Suppressor macrophage treated with lipopolysaccharide for 4 hours (primary cell): ENCODE measurements at regions not wholly inside any gene's neighbourhood (a gene's known extent, or its start where the extent isn't known, plus 50 kb on each side); places are given as distances from the start of the nearest gene placed in this dataset.
"Not testable (repeated sequence)": the region's sequence is repeated elsewhere in the genome, so short reads cannot be mapped to it uniquely, and the experiment has no call there.

Experiments
- DNase-seq: peaks from one replicate; pipeline ENCODE4 v3.0.0-alpha.2; 2020

DNA sequence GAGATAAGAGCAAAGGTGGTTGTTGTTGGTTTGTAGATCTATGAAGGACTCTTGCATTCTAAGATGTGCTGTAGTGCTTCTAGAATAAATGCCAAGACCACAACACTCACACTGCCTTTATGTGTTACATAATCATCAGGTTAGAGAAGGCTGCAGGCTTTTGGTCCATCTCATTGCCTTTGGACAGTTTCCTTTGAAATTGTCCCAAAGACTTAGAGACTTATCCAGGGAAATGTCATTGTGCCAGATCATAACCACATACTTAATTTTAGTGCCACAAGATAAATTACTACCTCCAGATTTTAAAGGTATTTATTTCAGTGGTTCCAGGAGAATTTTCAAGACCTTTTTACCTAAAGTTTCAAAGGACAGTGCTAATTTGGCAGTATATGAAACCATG lies 666.6 kb upstream of the CITED2 start:
- no peak for DNase-seq

DNA sequence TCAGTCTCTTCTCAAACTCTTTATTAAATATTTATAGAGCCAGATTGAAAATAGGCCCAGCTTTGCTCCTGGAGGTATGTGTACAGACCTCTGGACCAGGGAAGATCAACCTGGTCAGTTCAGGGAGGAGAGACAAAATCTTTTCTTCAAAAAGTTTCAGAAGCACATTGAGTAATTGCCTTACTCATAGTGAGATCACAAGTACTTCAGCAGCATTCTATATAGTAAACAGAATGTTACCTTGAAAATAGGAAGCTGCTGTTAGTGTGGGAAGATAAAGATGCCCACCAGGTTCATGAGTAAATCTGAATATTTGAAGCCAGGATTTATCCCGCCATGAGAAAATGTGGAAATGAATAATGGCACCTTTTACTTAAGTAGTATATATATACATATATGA lies 665.9 kb upstream of the CITED2 start:
- peak; percentile 31 for DNase-seq

DNA sequence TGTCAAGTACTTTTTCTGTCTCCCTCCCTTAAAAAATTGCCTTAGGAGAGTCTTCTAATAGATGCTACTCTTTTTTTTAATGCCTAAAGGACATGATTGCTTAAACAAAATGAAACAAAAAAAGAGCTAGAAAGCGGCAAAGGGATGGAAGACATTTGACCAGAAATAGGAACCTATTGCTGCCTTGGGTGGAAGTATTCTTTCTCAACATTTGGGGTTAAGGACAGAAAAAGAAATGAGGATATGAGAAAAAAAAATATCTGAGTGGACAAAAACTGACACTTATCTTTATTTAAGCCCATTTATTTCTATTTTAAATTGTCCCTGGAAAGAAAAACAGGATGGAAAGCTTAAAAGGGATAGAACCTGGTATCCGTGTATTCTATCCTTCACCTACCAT lies 664.9 kb upstream of the CITED2 start:
- DNase-seq = peak; percentile 76

DNA sequence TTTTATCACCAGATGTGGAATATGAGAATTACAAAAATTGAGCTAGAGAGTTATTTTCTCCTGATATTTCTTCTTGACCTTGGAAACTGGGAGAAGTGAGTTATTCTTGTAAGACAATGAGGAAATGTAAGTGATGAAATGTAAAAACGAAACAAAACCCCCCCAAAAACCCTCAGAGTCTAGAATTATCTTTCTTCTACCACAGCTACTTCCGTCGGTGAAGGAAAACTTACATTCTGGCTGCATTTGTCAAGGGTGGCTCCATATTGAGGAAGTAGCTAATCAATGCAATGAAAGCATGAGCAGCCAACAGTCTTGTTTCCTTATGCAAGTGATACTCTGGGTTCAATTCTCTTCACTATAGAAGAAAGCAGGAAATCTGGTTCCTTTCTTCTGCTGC lies 661.7 kb upstream of the CITED2 start:
- DNase-seq = peak; percentile 40

DNA sequence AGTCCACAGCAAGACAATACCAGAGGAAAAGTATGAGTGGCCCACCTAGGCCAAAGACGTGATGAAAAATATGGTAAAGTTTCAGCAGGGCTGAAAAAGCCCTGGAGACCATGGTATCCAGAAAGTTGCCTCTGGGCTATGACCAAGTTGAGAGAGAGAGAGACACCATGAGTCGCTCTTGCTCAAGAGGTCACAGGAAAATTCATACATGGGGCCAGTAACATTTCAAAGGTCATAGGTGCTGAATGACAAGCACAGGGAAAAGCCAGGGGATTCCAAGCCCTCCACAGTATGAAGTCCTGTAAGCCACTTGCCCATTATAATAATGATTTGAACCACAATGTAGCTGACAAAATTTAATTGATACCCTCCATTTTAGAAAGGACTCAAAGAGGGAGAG lies 657.7 kb upstream of the CITED2 start:
- DNase-seq = peak; percentile 70

DNA sequence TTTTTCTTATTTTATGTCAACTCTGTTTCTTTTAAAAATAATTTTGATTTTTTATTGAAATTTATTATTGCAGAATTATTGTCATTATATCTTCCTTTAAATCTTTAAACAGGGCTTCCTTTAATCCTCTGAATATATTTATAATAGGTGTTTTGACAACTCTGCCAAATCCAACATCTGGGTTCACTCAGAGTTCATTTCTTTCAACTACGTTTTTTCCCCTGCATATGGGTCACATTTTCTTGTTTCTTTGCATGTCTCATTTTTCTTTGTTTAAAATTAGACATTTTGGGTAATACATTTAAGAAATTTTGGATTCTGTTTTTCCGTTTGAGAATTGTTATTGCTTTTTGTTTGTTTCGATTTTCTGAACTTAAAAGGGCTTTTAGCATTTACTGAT lies 655.1 kb upstream of the CITED2 start:
- DNase-seq = no peak

DNA sequence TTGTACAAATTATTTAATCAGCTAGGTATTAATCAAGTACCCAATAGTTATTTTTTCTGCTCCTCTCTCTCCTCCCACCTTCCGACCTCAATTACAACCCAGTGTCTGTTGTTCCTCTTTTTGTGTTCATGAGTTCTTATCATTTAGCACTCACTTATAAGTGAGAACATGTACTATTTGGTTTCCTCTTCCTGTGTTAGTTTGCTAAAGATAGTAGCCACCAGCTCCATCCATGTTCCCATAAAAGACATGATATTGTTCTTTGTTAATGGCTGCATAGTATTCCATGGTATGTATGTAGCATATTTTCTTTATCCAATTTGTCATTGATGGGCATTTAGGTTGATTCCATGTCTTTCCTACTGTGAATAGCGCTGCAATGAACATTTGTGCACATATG lies 652.8 kb upstream of the CITED2 start:
- DNase-seq = no peak

DNA sequence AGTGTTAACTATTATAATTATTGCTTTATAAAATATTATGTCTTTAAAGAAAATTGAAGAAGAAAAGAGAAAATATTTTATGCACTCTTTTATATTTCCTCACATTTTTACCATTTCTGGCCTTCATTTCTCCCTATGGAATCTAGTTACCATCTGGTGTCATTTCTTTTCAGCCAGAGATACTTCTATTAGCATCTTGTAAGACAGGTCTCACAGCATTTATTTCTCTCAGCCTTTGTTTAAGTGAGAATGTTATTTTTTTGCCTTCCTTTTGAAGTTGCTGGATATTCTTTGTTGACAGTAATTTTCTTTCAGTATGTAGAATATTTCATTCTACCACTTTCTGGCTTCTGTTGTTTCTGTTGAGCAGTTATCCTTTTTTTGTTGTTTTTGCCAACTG lies 652.1 kb upstream of the CITED2 start:
- no peak for DNase-seq

DNA sequence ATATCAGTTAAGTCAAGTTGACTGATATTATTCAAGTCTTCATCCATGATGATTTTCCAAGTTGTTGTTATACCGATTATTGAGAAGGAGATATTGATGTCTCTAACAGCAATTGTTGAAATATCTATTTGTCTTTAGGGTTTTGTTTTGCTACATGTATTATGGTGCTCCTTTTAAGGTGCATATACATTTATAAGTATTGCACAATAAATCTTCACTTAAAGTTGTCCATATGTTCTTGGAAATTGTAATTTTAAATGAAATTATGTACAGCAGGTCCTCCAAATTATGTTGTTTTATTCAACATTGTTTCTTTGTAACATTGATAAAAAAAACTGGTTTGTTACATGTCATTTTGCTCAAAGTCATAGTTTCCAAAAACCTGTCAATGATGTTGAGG lies 650.7 kb upstream of the CITED2 start:
- no peak for DNase-seq

DNA sequence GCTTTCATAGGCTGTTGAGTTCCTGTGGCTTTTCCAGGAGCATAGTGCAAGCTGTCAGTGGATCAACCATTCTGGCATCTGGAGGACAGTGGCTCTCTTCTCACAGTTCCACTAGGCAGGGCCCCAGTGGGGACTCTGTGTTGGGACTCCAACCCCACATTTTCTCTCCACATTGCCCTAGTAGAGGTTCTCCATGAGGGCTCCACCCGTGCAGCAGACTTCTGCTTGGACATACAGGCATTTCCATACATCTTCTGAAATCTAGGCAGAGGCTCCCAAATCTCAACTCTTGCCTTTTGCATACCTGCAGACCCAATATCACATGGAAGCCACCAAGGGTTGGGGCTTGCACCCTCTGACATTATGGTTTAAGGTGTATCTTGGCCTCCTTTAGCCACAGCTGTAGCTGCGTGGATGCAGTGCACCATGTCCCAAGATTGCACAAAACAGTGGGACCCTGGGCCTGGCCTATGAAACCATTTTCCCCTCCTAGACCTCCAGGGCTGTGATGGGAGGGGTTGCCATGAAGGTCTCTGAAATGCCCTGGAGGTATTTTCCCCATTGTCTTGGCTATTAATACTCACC lies 645.9 kb upstream of the CITED2 start:
- no peak for DNase-seq

DNA sequence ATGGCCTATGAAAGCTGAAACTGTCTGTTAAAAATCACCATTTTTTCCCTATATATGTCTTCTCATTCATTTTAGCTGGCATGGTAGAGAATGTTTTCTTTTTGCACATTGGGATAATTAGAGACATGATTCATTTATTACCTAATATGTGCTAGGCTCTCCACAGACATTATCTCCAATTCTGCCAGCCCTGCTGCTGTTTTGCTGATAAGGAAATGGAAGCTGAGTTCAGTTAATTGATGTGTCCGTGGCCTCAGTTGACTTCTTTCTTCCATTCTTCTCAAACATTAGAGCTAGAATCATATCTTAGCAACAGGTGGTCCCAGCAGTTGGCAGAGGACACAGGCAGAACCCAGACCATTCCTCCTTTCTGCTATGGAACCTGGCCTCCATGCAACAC lies 644.1 kb upstream of the CITED2 start:
- no peak for DNase-seq

DNA sequence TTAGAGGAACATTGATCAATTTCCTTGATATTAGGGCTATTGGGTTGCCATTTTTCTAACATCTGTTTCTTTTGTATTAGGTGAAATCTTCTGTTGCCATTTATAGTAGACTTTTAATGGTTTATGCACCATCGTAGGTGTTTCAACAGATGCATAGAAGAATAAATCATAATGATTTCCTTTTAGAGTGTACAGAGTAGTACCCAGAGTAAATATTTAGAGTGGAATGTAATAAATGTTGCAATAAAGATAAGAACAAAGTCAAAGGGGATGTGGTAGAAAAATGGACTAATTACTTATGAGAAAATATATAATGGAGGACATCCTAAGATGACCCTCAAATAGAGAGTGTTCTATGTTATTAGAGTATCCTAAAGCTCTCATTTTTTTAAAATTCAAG lies 643.0 kb upstream of the CITED2 start:
- DNase-seq = no peak

DNA sequence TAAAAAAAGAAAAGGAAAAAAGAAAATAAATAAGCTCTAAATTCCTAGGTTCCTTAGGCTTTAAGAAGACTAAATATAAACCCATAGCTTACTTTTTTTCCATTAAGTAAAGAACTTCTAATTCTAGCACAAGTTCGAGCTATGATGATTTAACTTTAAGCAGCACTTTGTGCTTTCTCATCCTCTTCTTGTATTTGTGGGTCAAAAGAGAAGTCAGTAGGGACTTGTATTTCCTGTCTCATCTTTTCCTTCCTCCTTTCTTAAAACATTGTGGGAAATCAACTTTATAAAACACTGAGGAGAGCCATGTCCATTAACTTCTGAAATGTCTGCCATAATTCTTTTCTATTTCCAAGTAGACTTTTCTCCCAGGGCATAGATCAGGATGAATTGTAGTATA lies 637.7 kb upstream of the CITED2 start:
- DNase-seq = peak; percentile 16

DNA sequence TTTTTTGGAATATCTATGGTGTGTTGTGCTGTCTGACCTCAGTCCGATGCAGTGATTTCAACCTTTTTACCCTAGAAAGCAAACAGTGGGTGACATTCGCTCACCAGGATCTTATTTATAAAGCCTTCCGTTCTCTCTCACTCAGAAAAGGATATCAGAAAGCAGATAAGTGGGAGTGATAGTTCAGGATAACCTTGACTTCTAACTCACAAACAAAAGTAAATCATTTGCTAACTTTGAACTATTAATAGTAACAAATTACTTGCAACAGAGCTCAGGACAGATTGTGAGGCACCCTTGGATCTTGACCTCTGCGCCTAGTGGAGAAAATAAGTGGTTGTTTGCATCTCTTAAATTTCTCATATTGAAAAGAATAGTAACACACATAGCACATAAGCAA lies 637.1 kb upstream of the CITED2 start:
- DNase-seq = no peak

DNA sequence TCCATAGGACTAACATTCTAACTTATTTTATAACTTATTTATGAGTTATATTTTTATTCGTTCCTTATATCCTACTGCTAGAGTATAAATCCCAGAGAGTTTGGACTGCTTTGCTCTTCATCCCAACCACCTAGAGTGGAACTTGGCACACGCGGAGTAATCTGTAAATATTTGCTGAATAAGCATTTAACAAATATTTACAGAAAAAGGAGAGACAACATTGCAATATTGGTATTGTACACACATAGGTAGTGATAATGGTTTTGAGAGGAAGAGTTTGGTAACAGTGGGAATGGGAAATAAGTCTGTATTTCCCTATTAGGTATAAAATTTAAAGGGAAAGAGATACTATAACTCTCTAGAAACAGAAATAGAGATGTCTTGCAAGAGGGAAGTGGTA lies 634.8 kb upstream of the CITED2 start:
- no peak for DNase-seq

DNA sequence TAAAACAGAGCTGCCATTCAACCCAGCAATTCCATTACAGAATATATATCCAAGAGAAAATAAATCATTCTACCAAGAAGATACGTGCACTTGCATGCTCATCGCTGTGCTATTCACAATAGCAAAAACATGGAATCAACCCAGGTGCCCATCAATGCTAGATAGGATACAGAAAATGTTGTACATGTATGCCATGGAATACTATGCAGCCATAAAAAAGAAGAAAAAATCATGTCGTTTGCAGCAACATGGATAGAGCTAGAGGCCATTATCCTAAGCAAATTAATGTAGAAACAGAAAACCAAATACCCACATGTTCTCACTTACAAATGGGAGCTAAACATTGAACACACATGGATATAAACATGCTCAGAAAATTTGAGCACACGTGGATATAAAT lies 633.1 kb upstream of the CITED2 start:
- no peak for DNase-seq

DNA sequence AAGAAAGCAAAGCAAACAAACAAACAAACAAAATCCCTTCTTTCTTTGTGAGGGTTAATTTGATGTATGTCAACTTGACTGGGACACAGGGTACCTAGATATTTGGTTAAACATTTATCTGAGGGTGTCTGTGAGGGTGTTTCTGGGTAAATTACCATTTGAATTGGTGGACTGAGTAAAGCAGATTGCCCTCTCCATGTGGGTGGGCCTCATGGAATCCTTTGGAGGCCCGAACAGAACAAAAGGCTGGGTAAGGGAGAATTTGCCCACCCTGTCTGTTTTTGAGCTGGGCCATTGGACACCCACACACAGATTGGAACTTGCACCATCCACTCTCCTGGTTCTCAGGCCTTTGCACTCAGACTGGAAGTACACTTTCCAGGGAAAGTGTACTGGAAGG lies 628.8 kb upstream of the CITED2 start:
- no peak for DNase-seq

DNA sequence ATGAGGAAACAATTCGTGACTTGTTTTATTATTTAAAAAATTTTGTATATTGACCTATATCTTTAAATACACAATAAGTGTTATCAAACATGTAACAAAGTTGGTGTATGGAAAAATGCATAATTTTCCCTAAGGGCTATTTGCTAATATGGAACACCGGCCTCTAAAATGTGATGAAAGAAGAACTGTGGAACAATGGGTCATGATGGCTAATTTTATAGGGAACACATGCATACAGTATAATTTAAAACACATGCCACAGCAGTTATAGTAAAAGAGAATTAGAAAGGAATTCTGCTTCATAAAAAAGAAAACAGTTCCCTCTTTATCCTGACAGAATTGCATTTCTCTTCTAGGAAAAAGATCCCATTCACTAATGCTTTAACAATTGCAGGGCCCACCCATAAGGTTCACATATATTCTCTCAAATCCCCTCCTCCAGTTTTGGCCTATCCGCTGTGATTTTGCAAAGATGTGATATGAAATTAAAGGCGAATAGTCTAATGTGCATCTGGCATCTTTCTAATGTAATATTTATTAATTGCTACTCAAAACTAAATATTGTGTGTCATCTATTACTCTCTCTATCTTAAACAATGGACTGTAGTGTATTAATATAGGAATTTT lies 628.1 kb upstream of the CITED2 start:
- DNase-seq = no peak

DNA sequence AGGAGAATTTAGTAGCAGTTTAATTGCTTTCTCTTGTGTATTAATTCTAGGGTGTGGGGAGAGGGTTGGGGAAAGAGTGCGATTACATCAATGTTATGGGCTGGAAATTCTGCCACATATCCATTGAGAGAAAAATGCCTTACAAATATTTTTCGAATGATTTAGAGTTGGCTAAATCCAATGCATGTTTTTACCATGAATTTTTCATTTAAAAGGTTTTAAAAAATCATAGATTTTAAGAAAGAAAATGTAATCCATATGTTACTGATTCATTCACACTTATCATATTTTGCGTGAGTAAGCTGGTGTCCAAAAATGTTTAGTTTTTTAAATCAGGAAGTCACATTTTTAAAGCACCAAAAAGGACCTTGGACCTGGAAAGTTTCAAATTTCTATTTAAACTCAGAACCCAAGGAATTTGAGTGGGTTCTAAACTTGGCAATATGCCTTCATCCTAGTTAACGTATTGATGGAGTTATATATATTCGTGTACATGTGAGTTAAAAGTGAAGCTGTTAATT lies 627.4 kb upstream of the CITED2 start:
- DNase-seq = no peak

DNA sequence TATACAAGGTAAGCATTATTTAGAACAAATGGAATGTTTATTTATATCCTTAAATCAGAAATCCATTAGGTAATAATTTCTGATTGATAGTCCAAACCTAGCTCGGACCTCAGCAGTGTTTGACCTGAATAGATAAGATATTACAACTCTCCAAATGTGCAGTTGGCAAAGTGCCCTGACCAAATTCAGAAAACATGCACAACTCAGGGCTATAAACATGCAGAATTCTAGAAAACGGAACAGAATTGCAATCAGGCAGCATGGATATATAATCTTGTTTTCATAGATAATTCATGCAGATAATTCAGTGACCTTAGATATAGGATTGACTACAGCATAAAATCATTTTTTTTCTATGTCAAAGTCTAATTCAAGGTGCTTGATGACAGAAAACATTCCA lies 626.6 kb upstream of the CITED2 start:
- no peak for DNase-seq

DNA sequence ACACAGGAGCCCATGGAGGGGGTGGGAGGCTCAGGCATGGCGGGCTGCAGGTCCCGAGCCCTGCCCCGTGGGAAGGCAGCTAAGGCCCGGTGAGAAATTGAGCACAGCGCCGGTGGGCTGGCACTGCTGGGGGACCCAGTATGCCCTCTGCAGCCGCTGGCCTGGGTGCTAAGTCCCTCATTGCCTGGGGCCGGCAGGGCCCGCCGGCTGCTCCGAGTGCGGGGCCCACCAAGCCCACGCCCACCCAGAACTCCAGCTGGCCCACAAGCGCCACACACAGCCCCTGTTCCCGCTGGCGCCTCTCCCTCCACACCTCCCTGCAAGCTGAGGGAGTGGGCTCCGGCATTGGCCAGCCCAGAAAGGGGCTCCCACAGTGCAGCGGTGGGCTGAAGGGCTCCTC lies 625.2 kb upstream of the CITED2 start:
- DNase-seq = not testable (repeated sequence)

DNA sequence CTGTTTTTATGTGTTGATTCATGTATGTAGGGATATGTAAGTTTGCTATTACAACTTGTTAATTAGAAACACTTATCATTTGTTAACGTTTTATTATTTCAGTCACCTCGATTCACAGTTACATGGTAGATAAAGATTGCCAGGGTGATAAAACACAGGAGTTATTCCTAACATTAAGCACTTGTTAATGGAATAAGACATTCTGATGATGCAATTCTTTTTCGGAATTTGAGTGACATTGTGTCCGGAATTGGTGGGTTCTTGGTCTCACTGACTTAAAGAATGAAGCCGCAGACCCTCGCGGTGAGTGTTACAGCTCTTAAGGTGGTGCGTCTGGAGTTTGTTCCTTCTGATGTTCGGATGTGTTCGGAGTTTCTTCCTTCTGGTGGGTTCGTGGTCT lies 624.0 kb upstream of the CITED2 start:
- DNase-seq = not testable (repeated sequence)

DNA sequence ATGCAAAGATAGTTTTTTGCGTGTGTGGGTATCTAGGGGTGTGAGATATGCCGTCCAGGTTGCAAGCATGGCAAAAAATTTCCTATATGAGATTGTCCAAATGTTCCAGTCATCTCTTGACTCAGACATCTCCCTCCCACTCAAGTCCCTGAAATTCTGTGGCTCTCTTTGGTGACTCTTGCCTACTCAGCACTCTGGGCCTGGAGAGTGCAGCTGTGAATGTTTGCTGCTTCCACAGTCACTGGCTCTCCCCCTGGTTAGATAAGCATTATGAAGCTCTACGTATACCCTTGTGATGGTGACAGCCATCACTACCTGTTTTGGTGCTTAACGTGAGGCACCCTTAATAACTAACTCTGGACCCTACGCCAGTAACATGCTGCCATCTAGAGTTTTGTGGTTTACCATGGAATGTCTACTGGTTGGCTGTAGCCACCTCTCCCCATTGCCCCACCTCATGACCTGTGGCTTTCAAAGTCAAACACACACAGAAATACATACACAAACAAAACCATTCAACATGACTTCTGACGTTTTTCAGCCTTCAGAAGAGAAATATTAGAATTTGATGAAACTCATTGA lies 621.9 kb upstream of the CITED2 start:
- no peak for DNase-seq

DNA sequence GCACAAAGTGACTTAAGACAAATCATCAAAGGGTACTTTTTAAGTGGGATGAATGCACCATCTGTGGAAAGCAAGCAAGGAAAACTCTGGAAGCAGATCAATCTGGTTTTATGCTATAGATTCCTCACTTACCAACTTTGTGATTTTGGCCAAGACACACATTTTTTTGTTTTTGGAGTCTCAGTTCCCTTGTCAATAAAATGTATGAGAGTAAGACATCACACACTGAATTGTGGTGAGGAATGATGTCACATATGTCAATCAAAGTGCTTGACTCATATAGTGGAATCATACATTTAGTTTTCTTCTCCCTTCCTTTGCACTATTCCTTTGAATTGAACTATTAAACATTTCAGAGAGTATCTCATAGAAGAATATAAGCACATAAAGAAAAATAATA lies 620.5 kb upstream of the CITED2 start:
- peak; percentile 16 for DNase-seq
